UCSD-AML1 (cell line): ENCODE measurements at regions not wholly inside any gene's neighbourhood (a gene's known extent, or its start where the extent isn't known, plus 50 kb on each side); places are given as distances from the start of the nearest gene placed in this dataset.

ENCODE experiments used
- DNase-seq: peaks from one replicate; lab custom pipeline; 2025; ENCODE audit not compliant: unreplicated experiment; lab: John Stamatoyannopoulos, UW

GRCh38 chr13:90995614-90996013, 351.9 kb upstream of the MIR17HG start:
- no peak for DNase-seq

DNA sequence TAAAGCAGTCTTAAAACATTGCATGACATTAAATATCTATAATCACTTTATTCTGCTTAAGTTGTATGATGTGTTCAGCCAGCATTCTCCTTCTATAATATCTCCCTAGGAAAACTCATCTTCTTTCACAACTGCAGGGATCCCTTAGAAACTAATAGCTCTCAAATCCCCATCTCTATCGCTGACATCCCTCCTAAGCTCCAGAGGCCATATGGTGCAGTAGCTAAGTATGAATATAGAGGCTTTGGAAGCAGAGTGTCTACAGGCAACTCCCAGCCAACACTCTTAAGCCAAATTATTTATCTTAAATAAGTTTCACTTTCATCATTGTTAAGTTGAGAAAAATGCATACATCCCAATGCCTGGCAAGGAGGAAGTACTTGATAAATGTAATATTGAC, 349.5 kb upstream of the MIR17HG start:
- DNase-seq = no peak

DNA sequence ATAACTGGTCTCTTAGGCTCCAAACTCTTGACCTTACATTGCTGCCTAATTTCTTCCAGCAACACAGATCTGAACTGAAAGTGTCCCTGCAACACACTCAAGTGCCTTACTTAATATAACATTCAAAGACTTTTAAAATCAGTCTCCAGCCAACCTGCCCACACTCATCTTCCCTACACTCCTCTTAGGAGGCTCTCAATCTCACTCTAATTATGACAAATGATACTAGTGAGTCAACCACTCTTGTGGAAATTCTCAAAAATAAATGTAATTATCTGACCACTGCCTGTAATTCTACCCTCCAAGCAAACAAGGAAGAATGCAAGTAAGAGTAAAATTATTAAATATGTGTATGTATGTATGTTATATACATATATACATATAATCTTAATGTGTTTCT, 348.1 kb upstream of the MIR17HG start:
- no peak for DNase-seq

DNA sequence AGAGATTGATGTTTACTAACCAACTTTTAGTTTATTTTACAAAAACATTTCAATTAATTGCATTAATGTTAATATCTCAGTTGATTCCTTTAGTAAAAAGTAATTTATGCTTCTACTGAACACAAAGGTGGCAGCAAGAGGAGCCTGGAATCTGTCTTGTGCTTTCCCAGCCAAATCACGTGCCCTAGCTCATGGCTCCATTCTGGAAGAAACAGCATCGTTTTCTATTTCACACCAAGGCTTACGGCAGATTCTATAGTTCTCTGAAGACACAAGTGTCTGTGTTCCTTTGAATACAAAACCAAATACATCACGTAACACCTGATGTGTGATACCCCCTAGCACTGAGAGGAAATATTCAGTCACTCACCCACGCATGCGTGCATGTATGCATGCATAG, 346.1 kb upstream of the MIR17HG start:
- DNase-seq = no peak

GRCh38 chr13:91014696-91015095, 332.8 kb upstream of the MIR17HG start:
- DNase-seq = no peak

DNA sequence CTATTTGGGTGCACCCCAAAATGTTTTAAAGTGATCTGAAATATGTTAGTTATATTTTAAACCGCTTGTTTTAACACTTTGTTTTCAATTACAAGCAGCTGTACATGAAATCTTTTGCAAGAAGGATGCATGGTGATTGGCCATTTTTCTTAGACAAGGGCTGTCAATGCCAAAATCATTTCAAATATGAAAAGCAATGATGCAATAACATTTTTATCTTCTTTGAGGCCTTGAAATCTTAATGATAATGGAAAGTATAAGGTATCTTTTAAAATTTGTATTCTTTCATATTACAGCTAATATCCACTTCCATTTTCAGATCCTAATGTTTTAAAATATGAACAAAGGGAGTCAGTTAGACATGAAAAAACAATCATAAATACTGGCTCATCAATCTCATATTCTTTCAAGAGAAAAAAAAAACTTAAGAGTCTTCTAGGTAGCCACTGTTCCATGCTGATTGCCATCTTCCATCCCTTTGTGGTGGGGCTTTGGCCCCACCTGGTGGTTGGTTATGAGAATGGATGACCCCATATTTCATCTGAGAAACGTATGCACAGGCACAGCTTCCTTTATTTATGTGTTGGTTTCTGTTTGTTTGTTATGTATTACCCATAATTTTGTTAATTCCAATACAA, 330.3 kb upstream of the MIR17HG start:
- DNase-seq = peak; percentile 27

DNA sequence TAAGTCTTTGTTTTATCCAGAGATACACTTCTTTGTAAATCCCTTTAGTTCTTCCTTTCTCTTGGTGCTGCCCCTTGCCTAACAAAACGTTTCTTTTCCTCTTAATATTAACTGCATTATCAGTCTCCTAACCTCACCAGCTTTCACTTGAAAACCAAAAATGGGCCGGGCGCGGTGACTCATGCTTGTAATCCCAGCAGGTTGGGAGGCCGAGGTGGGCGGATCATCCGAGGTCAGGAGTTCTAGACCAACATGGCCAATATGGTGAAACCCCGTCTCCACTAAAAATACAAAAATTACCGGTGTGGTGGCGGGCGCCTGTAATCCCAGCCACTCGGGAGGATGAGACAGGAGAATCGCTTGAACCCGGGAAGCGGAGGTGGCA, 329.8 kb upstream of the MIR17HG start:
- no peak for DNase-seq

DNA sequence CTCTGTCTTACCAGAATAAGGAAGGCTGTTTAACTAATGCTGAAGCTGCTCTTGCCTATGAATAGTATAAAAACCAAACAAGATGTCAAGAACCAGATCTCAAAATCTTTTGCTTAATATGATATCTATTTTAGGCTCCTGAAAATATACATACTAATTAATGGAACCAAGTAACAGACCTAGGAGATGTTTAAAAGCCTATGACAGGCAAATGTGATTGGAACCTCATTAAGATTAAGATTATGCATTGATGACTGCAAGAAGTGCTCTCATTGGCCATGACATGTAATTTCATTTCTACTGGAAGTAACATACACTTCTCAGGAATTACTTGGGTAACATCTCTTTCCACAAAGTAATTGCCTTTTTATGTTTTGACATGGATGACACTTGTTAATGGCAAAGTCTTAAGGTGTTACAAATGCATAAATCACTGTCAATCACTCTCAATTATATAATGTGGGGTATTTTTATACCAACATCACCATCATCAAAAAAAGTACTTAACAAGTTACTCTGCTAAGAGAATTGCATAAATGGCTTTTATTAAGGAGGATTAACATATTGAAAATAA, 326.9 kb upstream of the MIR17HG start:
- no peak for DNase-seq

GRCh38 chr13:91024157-91024792, 323.2 kb upstream of the MIR17HG start:
- no peak for DNase-seq

DNA sequence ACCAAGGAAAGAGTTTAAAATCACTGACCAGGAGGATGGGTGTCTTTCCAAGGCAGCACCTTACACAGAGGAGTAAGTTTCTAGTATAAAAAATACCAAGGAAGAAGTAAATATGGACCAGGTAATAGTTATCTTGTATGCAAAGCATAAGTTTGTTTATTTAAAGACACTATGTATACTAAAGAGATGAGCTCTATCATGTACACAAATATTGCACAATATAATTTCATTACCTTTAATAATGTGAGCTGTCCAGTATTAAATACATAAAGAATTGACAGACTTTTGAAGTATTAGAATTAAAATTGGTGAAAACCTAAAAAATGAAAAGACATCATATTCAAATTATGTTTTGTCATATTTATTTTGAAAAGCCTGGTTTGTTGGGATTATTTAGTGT, 322.0 kb upstream of the MIR17HG start:
- no peak for DNase-seq

GRCh38 chr13:91031508-91031907, 316.0 kb upstream of the MIR17HG start:
- no peak for DNase-seq

- no peak for DNase-seq
Measured at GRCh38 chr13:91032104-91032503, 315.4 kb upstream of the MIR17HG start.

DNA sequence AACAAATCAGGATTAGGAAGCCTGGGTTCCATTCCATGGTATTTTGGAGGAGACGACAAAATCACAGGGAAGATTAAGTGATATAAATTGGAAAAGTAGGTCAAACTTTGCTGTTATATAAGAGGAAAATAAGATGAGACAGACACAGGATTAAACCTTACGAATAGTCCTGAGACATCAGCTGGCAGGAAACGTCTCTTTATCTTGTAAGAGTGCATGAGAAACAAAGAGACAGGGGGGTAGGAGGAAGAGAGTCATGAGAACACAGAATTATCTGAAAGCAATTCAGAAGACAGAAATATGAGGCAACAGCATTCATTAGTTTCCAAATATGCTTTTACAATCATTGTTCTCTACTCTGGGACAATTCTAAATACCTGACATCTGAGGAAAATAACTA, 310.6 kb upstream of the MIR17HG start:
- DNase-seq = no peak

GRCh38 chr13:91042870-91043269, 304.6 kb upstream of the MIR17HG start:
- no peak for DNase-seq

DNA sequence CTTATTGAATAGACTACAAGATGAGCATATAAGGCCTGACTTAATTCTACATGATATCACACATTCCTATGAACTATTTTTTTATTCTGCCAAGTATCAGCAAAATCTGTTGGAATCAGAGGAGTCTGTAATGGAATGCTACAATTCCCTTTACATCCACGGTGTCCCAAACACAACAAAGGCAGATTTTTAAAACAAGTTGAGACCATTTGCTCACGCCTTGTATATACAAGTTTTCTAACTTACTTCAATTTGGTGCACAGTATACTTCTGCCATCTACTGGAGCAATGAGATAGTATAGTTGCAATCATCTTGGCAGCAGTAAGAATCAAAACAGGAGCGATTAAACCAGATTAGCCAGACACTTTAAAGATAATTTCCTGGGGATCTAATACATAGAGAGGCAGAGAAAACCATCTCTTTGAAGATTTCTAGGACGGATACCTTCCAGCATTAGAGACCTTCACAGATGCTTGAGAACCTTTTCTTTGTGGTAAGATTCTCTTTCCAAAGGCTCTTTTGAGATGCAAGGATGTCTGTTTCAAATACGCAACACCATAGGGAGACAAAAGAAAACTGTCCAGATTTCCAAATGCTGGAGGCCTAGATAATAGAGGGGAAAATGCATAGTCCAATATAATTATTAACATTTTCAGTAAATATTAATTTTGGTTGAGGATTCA, 302.0 kb upstream of the MIR17HG start:
- DNase-seq = no peak

DNA sequence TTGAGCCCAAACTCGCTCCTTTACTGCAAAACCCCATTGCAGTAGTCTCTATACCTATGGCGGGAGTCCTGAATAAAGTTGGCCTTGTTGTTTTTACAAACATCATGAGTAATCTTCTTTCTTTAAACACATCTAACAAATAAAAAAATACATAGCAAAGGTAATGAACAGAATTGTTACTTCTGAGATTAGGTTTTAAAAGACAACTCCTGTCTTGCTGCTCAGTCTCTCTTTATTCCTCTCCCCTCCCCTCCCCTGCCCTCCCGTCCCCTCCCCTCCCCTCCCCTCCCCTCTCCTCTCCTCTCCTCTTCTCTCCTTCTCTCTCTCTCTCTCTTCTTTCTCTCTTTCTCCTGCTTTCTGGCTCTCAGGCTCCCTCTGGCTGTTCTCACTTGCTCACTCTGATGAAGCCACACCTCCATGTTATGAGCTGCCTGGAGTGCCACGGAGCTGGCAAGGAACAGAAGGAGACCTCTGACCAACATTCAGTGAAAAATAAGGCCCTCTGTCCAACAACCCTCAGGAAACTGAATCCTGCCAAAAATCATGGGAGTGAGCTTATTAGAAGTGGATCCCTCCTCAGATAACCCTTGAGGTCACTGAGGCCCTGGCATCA, 300.7 kb upstream of the MIR17HG start:
- DNase-seq = no peak

DNA sequence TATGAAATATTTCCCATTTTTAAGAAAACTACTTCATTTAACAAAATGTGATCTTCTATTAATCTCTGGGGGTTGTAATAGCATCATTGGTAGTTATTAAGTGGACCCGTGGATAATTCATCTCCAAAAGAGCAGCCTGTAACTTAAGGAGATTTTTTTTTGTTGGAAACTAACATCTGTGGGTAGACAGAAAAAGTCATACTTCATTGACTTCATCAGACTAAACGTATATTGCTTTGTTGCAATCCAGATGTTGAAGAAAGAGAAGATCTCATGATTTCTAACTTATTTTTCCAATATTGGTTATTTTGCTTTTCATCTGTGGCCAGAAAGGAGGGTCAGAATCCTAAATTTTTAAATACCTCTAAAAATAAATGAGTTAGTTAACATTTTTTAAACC, 296.5 kb upstream of the MIR17HG start:
- DNase-seq = no peak

- DNase-seq = no peak
Measured at GRCh38 chr13:91052876-91053275, 294.6 kb upstream of the MIR17HG start.

- DNase-seq = no peak
Measured at GRCh38 chr13:91053318-91054065, 294.0 kb upstream of the MIR17HG start.

- no peak for DNase-seq
Measured at GRCh38 chr13:91054902-91055301, 292.6 kb upstream of the MIR17HG start.

GRCh38 chr13:91056746-91057145, 290.7 kb upstream of the MIR17HG start:
- no peak for DNase-seq
